Astrocyte (in vitro differentiated cells and primary cell): ENCODE measurements at regions not wholly inside any gene's neighbourhood (a gene's known extent, or its start where the extent isn't known, plus 50 kb on each side); places are given as distances from the start of the nearest gene placed in this dataset.

Source experiments
- EZH2 ChIP-seq: IDR thresholded peaks from 2 replicates; pipeline ENCODE4 v1.6.1; 2012; ENCODE audit warnings: mild to moderate bottlenecking, low read length, inconsistent platforms; ENCODE audit not compliant: insufficient read depth
- TF ChIP-seq, protein P1 (sequence below): IDR thresholded peaks from 2 replicates; pipeline ENCODE4 v1.5.1; 2011; ENCODE audit warnings: low read depth, mild to moderate bottlenecking, inconsistent platforms, low read length, moderate library complexity; ENCODE audit not compliant: insufficient read depth

DNA sequence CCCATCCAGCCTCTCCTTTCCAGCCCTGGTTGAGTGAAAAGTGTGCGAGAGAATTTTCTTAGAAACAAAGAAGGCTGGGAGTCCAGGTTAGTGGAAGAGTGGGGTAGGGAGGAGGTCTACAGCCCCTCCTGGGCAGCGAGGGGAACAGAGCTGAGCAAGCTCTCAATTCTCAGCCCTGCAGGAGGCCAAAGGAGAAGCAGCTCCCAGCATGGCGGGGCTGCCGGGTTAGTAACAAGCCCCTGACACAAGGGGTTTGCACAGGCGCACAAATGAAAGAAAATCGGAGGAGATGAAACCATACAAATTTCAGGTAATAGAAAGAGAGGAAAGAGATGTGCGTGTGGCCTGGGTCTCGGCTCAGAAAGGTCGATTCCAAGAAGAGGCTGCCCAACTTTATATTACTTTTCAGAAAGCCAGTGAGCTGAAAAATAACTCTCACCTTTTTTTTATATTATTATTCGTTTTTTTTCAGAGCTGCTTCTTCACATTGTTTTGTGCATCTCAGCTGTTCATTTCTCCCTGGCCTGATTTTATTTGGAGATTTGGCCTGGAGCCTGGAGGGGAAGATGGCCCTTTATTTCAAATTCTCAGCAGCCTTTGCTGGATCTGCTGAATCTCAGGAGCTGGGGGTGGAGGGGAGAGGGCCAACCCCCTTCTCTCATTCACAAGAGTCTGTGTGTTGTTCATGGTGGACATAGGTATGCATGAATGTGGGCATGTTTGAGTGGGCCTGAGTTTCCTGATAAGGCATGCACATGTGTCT is 583.2 kb downstream of the BUD13 start:
- TF ChIP-seq, protein P1, sequence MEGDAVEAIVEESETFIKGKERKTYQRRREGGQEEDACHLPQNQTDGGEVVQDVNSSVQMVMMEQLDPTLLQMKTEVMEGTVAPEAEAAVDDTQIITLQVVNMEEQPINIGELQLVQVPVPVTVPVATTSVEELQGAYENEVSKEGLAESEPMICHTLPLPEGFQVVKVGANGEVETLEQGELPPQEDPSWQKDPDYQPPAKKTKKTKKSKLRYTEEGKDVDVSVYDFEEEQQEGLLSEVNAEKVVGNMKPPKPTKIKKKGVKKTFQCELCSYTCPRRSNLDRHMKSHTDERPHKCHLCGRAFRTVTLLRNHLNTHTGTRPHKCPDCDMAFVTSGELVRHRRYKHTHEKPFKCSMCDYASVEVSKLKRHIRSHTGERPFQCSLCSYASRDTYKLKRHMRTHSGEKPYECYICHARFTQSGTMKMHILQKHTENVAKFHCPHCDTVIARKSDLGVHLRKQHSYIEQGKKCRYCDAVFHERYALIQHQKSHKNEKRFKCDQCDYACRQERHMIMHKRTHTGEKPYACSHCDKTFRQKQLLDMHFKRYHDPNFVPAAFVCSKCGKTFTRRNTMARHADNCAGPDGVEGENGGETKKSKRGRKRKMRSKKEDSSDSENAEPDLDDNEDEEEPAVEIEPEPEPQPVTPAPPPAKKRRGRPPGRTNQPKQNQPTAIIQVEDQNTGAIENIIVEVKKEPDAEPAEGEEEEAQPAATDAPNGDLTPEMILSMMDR, result no peak
- TF ChIP-seq EZH2, result no peak
